SKM-1 (cell line): ENCODE measurements at regions not wholly inside any gene's neighbourhood (a gene's known extent, or its start where the extent isn't known, plus 50 kb on each side); places are given as distances from the start of the nearest gene placed in this dataset.
A peak's percentile ranks its signal among the peaks of the same experiment; 100 is the strongest.

Source experiments
- DNase-seq: peaks from one replicate; lab custom pipeline; 2025; ENCODE audit not compliant: unreplicated experiment; lab: John Stamatoyannopoulos, UW

DNA sequence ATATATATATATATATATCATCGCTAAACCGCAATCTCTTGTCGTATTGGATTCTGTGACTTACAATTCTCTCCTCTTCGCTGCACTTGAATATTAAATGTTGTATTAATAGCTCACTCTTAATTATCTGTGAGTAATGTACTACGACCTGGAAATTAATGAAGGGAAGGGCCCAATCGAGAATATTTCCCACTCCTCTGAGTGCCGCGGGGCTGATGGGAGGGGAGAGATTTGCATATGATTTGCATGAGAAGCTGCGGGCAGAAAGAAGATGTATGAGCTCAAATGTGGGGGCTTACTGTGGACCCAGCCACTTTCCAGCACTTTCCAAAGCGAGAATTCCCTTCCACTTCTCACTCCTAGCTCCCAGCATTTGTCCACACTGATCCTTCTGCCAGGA, 141.2 kb downstream of the MN1 start:
- DNase-seq: no peak

GRCh38 chr22:27662359-27663301, 138.9 kb downstream of the MN1 start:
- no peak for DNase-seq

DNA sequence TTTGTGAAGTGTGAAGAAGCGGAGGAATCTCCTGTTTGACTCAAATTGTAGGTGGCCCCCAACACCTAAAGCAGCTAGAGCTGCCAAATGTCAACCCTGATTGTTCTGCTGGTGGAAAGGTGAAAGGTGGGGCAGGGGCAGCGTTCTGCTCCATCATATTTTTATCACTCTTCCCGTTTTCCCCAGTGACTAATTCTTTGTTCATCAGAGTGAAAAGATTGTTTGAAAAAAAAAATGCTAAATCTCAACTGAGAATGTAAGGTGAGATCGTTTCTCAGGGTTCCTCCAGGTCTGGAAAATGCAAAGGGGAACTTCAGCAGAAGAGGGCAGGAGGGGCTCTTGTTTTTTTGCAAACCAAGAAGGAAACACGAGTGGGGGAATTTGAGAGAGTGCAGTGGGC, 137.7 kb downstream of the MN1 start:
- DNase-seq: no peak

GRCh38 chr22:27666272-27666997, 135.1 kb downstream of the MN1 start:
- no peak for DNase-seq

- no peak for DNase-seq
Measured at GRCh38 chr22:27667121-27667843, 134.3 kb downstream of the MN1 start.

GRCh38 chr22:27668828-27669797, 132.4 kb downstream of the MN1 start:
- DNase-seq: peak; percentile 60

DNA sequence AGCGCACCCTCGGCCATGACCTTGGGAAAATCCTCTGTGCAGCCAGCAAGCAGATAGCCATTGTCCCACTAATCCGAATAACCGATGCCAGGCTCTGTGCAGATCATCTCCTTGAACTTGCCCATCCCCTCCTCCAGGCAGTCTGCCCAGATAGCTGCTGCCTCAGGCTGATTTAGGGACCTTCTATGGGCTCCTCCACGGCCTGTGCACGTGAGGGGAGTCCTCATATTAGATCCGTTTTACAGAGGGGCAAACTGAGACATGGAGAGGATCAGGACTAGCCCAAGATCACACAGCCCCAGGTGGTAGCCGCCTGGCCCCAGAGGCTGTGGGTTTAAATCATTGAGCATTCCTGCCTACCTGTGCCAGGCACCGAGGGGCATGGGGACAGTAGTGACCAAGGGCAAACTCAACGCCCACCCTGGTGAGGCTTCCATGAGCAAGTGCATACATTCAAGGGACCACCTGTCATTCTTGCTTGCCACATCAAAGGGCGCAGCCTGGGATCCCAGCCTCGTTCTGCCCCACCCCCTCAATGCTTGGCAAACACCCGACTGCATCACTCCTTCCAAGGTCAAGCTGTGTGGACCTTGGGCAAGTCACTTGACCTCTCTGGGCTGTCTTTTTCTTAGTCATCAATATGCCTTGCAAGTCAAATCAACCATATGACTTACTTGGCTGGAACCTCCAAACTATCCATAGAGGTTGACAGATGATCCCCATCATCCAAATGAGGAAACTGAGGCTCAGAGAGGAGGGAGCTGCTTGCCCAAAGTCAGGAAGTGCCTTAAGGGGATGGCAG, 131.6 kb downstream of the MN1 start:
- no peak for DNase-seq

DNA sequence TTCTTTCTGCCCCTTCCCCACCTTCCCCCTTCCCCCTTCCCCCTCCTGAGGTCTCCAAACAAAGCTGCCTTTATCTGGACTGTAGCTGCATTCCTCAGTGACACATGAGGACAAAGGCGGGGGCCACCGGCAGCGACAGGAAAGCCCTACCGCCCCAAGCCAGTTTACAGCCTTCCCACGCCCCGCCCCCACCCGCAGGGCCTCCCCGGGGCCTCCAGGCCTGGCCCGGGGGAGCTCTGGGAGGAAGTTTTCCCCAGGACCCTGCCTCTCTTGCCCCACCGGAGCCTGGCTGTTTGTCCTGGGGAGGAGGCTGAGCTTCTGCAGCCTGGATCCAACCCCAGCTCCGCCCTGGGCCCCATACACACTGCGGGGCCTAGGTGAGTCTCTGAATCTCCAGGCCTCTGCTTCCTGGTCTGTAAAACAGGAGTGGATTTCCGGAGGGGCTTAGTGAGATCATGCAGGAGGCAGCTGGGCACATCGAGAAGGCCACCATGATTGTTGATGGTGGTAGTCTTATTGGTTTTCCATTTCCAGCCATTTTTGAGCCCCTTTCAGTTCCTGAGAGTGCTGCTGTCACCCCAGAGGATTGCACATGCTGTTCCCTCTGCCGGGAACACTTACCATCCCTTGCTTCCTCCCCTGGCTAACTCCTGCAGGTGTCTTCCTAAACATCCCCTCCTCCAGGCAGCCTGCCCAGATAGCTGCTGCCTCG, 130.7 kb downstream of the MN1 start:
- no peak for DNase-seq

- no peak for DNase-seq
Measured at GRCh38 chr22:27671413-27671935, 130.1 kb downstream of the MN1 start.

GRCh38 chr22:27672721-27673418, 128.7 kb downstream of the MN1 start:
- DNase-seq: no peak

DNA sequence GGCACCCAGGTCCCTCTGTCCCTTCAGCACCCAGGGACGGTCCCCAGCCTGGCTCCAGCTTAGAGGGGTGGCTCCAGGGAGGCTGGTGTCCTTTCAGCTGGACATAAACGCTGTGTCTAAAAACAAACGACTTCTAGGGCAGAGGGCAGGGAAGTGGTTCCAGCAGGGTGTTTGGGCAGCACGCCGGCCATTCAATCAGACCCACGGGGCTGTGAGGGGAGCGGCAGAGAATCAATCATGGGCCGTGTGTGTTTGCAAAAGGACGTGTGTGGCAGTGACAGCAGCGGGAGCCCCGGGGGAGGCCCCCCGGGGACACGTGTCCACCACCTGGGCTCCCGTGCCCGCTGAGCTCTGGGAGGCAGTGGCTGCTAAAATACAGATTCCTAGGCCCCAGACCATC, 127.7 kb downstream of the MN1 start:
- DNase-seq: no peak

- no peak for DNase-seq
Measured at GRCh38 chr22:27674261-27674923, 127.2 kb downstream of the MN1 start.

- DNase-seq: no peak
Measured at GRCh38 chr22:27676545-27677213, 124.9 kb downstream of the MN1 start.

- DNase-seq: no peak
Measured at GRCh38 chr22:27677905-27678458, 123.6 kb downstream of the MN1 start.

DNA sequence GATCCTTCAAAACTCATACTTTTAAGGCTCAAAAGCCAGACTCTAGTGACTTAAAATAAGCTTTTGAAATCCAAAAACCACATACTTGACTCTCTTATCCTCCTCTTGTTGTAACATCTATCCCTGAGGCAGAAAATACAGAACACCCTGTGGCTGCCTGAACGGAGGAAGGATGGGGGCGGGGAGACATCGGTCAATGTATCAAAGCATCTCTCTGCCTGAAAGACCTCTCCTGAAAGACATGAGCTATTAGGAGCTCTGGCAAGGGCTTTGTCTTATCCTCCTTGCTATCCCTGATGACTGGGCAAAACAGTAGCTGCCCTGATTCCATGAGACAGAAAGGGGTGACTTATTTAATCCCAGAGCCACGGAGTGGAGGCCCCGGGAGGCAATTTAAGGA, 122.4 kb downstream of the MN1 start:
- DNase-seq: no peak

GRCh38 chr22:27679693-27680488, 121.7 kb downstream of the MN1 start:
- no peak for DNase-seq
